Activated CD8-positive, alpha-beta T cell treated with anti-CD3 and anti-CD28 coated beads, Interleukin-2, amount 10 ng/mL, durations not matched to agents 7 days and 5 days (primary cell): ENCODE measurements at regions not wholly inside any gene's neighbourhood (a gene's known extent, or its start where the extent isn't known, plus 50 kb on each side); places are given as distances from the start of the nearest gene placed in this dataset.

Experiments
- ATAC-seq: fragments of 150-1000 bp; cut with Tn5 transposase; one replicate; pipeline ENCODE4 v1.10.0; 2021; ENCODE audit warnings: moderate library complexity
- CTCF ChIA-PET: fragments of 350-600 bp; sonication (Branson Sonifier 250); formaldehyde crosslinking; loops from one replicate; lab custom pipeline; 2021; ENCODE audit warnings: antibody characterized with exemption; lab: Charles Lee
- POLR2A ChIA-PET: fragments of 350-600 bp; sonication (Branson Sonifier 250); formaldehyde crosslinking; loops from one replicate; lab custom pipeline; 2021; ENCODE audit warnings: antibody characterized with exemption; lab: Charles Lee
- DNase-seq: peaks from one replicate; pipeline ENCODE4 v3.0.0-alpha.2; 2020
- H3K27ac Mint-ChIP-seq: one replicate; pipeline ENCODE4 v1.8.0; 2021; ENCODE audit warnings: mild to moderate bottlenecking, mixed read lengths
- H3K27me3 Mint-ChIP-seq: one replicate; pipeline ENCODE4 v1.8.0; 2021; ENCODE audit warnings: low read depth, mixed read lengths
- H3K36me3 Mint-ChIP-seq: one replicate; pipeline ENCODE4 v1.8.0; 2021; ENCODE audit warnings: low read depth, mixed read lengths
- H3K4me1 Mint-ChIP-seq: one replicate; pipeline ENCODE4 v1.8.0; 2021; ENCODE audit warnings: low read depth, mixed read lengths
- H3K4me3 Mint-ChIP-seq: one replicate; pipeline ENCODE4 v1.8.0; 2021; ENCODE audit warnings: mild to moderate bottlenecking, mixed read lengths
- H3K9me3 Mint-ChIP-seq: one replicate; pipeline ENCODE4 v1.8.0; 2022; ENCODE audit warnings: mixed read lengths; ENCODE audit not compliant: insufficient read depth

GRCh38 chr7:84533182-84533581 lies 338.6 kb upstream of the SEMA3A start:
- H3K4me1 Mint-ChIP-seq, result no peaks in the 10 kb centered on the region
- H3K27me3 Mint-ChIP-seq, result no peaks in the 10 kb centered on the region
- no peaks in the 10 kb centered on the region for H3K36me3 Mint-ChIP-seq
- ChIA-PET CTCF (no interaction called here), POLR2A (no interaction called here)
- no peak overlapping the region for H3K27ac Mint-ChIP-seq
- ATAC-seq (no peak), DNase-seq (no peak)
- no peak overlapping the region for H3K4me3 Mint-ChIP-seq
- H3K9me3 Mint-ChIP-seq, result no peaks in the 10 kb centered on the region

- no peaks in the 10 kb centered on the region for H3K4me1 Mint-ChIP-seq
- ATAC-seq, result no peak
- ChIA-PET POLR2A (no interaction called here), CTCF (no interaction called here)
- no peak overlapping the region for H3K4me3 Mint-ChIP-seq
- H3K36me3 Mint-ChIP-seq, result no peaks in the 10 kb centered on the region
- no peaks in the 10 kb centered on the region for H3K9me3 Mint-ChIP-seq
- H3K27ac Mint-ChIP-seq, result no peak overlapping the region
- no peaks in the 10 kb centered on the region for H3K27me3 Mint-ChIP-seq
- no peak for DNase-seq
These were observed 337.6 kb upstream of the SEMA3A start for GRCh38 chr7:84532196-84532595.

DNA sequence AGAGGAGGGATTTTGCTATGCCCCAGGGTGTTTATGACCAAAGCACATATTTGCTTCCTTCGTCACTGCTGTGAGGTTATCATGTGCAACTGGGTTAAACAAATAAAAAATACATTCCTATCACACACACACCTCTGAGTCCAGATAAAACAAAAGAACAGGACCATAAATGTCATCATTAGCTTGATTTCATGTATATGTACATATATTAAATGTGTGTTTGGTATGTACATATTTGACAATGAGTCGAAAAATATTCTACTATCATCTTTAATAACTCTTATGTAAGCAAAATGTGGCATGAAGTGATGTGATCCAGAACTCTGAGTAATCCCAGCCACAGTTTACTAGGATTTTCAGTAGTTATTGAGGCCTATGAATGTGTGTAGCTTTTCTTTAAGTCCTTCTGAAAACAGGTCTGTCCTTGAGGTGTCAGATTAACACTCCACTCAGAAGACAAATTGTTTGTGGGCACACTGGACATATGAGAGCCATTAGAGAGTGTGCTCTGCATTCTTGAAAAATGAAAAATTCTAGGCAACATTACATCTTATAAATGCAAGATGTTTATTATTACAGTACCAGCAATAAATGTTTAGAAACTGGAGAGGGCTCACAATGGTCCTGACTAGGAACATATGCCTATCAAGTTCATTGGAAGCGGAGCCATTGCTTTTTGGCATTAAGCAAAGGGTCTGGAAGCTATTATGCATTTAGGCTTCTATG lies 335.1 kb upstream of the SEMA3A start:
- no peak for ATAC-seq
- no peak overlapping the region for H3K4me3 Mint-ChIP-seq
- CTCF ChIA-PET, result no interaction called here
- no peaks in the 10 kb centered on the region for H3K27me3 Mint-ChIP-seq
- no peak overlapping the region for H3K27ac Mint-ChIP-seq
- H3K36me3 Mint-ChIP-seq, result no peaks in the 10 kb centered on the region
- H3K9me3 Mint-ChIP-seq, result no peaks in the 10 kb centered on the region
- POLR2A ChIA-PET, result no interaction called here
- H3K4me1 Mint-ChIP-seq, result no peaks in the 10 kb centered on the region
- no peak for DNase-seq

DNA sequence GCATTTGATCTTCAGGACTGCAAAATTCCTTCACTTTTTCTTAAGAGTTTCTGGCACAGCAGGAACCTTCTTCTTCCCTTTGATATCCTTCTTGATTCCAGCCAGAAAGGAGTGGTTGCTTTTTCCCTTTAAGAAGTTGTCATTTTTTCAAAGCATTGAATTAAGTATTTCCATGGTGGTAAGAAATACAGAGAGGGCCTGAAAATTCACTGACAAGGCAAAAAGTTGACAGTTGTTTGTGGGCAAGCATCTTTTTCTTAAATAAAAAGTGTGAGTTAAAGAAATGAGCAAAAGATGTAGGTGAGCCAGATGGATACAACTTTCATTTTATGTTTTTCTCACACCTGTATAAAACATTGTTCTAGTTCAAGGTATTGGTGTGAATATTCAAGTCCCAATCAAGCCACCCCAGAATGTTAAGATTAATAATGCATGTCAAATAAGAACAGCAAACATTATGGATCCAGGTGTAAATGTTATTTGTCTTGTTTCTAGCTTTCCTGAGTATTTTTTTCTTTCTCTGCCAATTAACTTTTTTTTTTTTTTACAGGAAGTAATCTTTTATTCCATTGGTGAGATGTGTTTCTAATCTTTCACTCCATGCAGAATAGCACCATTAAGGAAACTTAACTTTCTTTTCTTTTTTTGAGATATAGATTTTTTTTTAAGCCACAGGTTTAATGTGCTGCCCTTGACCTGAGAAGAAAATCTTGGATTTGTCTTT lies 334.3 kb upstream of the SEMA3A start:
- H3K4me3 Mint-ChIP-seq, result no peak overlapping the region
- H3K9me3 Mint-ChIP-seq, result no peaks in the 10 kb centered on the region
- H3K36me3 Mint-ChIP-seq, result no peaks in the 10 kb centered on the region
- H3K4me1 Mint-ChIP-seq, result no peaks in the 10 kb centered on the region
- no peak for DNase-seq
- POLR2A ChIA-PET, result no interaction called here
- no peak overlapping the region for H3K27ac Mint-ChIP-seq
- CTCF ChIA-PET, result no interaction called here
- no peaks in the 10 kb centered on the region for H3K27me3 Mint-ChIP-seq
- no peak for ATAC-seq

DNA sequence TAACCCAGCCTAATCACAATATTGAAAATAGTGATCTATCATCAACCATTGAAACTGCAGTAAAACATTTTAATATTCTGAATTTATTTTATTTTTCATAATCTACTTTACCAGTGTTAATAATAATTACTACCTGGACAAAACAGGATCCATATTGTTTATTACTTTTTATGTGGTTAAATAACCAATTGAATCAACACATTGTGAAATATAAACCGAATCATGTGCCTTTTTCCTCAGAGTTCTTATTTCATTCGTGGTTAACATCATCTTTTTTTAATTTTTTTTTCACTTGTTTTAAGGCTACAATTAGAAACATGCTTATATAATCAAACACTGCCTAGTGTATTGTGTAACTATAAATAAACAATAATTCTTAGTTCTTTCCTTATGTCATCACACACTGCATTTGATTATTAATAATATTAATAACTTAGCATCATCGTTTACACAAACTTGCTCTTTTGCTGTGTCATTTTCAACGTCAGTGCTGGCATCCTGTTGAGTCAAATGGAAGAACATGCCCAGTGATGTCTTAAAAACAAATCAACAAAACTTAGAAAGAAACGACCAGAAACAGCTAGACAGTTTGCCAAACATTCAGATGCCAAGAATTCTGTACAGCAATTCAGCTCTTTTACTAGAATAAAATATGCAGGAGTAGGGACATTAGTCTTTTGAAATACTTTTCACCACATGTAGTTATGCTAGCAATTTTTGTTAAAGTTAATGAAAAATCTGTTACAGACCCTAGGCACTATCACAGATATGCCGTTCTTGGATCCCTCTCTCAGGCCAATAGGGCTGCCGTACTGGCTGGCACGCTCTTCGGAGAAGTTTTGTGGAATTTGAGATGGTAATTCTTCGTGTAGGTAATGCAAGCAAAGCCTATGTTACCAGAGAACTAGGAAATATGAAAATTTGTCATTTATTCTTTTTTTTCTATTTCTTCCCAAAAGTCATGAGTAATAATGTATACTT lies 330.4 kb upstream of the SEMA3A start:
- ChIA-PET CTCF (no interaction called here), POLR2A (no interaction called here)
- DNase-seq (no peak), ATAC-seq (no peak)
- no peak overlapping the region for H3K4me3 Mint-ChIP-seq
- H3K36me3 Mint-ChIP-seq, result no peaks in the 10 kb centered on the region
- H3K27me3 Mint-ChIP-seq, result no peaks in the 10 kb centered on the region
- H3K9me3 Mint-ChIP-seq, result no peaks in the 10 kb centered on the region
- H3K4me1 Mint-ChIP-seq, result no peaks in the 10 kb centered on the region
- no peak overlapping the region for H3K27ac Mint-ChIP-seq

- DNase-seq (no peak), ATAC-seq (no peak)
- Mint-ChIP-seq H3K36me3 (no peaks in the 10 kb centered on the region), H3K4me1 (no peaks in the 10 kb centered on the region), H3K27ac (no peak overlapping the region), H3K9me3 (no peaks in the 10 kb centered on the region), H3K27me3 (no peaks in the 10 kb centered on the region), H3K4me3 (no peak overlapping the region)
- POLR2A ChIA-PET, result no interaction called here
- CTCF ChIA-PET, result no interaction called here
These were observed 318.5 kb upstream of the SEMA3A start for GRCh38 chr7:84513061-84513460.

DNA sequence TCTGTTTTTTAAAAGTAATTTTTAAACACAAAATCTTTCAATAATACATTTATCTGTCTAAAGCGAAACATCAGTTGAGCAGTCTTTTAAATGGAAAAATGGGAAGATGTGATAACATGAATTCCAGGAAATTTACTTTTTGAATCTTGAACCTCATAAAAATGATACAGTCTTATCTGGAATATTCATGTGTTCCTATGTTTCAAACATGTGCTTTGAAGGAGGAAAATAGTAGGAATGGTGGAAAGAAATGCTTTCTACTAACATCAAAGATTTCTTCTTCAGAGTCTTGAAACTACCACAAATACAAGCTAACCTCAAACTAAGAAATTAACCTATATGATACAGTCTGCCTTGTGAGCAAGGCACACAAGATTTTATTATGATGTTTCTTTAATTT lies 317.5 kb upstream of the SEMA3A start:
- Mint-ChIP-seq H3K36me3 (no peaks in the 10 kb centered on the region), H3K27ac (no peak overlapping the region), H3K9me3 (no peaks in the 10 kb centered on the region), H3K4me3 (no peak overlapping the region), H3K27me3 (no peaks in the 10 kb centered on the region), H3K4me1 (no peaks in the 10 kb centered on the region)
- ChIA-PET POLR2A (no interaction called here), CTCF (no interaction called here)
- no peak for ATAC-seq
- no peak for DNase-seq

- DNase-seq (no peak), ATAC-seq (no peak)
- Mint-ChIP-seq H3K36me3 (no peaks in the 10 kb centered on the region), H3K27me3 (no peaks in the 10 kb centered on the region), H3K27ac (no peak overlapping the region), H3K4me3 (no peak overlapping the region), H3K4me1 (no peaks in the 10 kb centered on the region), H3K9me3 (no peaks in the 10 kb centered on the region)
- ChIA-PET CTCF (no interaction called here), POLR2A (no interaction called here)
These were observed 315.9 kb upstream of the SEMA3A start for GRCh38 chr7:84510505-84510904.

DNA sequence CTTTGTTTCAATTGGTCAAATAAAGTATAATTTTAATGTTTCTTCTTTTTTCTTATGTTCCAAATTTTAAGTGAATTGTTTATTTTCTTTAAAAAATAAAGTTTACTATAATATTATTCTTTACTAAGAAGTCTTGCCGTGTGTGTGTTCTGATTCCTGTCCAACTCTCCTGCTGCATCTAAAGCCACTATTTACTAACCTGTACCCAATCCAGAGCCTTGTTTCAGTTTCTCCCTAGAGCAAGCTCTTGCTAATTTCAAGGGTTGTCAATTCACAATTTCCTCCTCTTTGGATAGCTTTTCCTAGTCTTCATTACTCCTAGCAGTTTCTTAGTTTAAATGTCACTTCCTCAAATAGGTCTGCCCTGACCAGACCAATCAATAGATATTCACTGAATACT lies 314.9 kb upstream of the SEMA3A start:
- Mint-ChIP-seq H3K27me3 (no peaks in the 10 kb centered on the region), H3K4me1 (no peaks in the 10 kb centered on the region), H3K27ac (no peak overlapping the region), H3K9me3 (no peaks in the 10 kb centered on the region), H3K36me3 (no peaks in the 10 kb centered on the region), H3K4me3 (no peak overlapping the region)
- no peak for DNase-seq
- ATAC-seq, result no peak
- ChIA-PET CTCF (no interaction called here), POLR2A (no interaction called here)

GRCh38 chr7:84508606-84509005 lies 314.0 kb upstream of the SEMA3A start:
- Mint-ChIP-seq H3K36me3 (no peaks in the 10 kb centered on the region), H3K9me3 (no peaks in the 10 kb centered on the region), H3K27ac (no peak overlapping the region), H3K4me1 (no peaks in the 10 kb centered on the region), H3K27me3 (no peaks in the 10 kb centered on the region), H3K4me3 (no peak overlapping the region)
- ChIA-PET POLR2A (no interaction called here), CTCF (no interaction called here)
- no peak for DNase-seq
- ATAC-seq, result no peak

GRCh38 chr7:84507529-84507928 lies 312.9 kb upstream of the SEMA3A start:
- no peaks in the 10 kb centered on the region for H3K27me3 Mint-ChIP-seq
- no peaks in the 10 kb centered on the region for H3K9me3 Mint-ChIP-seq
- ATAC-seq (no peak), DNase-seq (no peak)
- no peak overlapping the region for H3K4me3 Mint-ChIP-seq
- H3K36me3 Mint-ChIP-seq, result no peaks in the 10 kb centered on the region
- ChIA-PET POLR2A (no interaction called here), CTCF (no interaction called here)
- no peak overlapping the region for H3K27ac Mint-ChIP-seq
- no peaks in the 10 kb centered on the region for H3K4me1 Mint-ChIP-seq

- Mint-ChIP-seq H3K4me3 (no peak overlapping the region), H3K4me1 (no peaks in the 10 kb centered on the region), H3K36me3 (no peaks in the 10 kb centered on the region), H3K27ac (no peak overlapping the region), H3K27me3 (no peaks in the 10 kb centered on the region), H3K9me3 (no peaks in the 10 kb centered on the region)
- POLR2A ChIA-PET, result no interaction called here
- DNase-seq, result no peak
- no peak for ATAC-seq
- CTCF ChIA-PET, result no interaction called here
These were observed 311.6 kb upstream of the SEMA3A start for GRCh38 chr7:84506151-84506550.
